ENCODE measurements at regions not wholly inside any gene's neighbourhood (a gene's known extent, or its start where the extent isn't known, plus 50 kb on each side); places are given as distances from the start of the nearest gene placed in this dataset.

- Mint-ChIP-seq H3K4me1 (ENCODE audit: low read depth) (peaks cover 45% of the 10 kb centered on the region), H3K36me3 (no peaks in the 10 kb centered on the region)
- POLR2A ChIA-PET = no interaction called here
Measured at GRCh38 chr14:22097072-22097471, 423.5 kb upstream of the OR4E1 start.

GRCh38 chr14:22096514-22096895 lies 422.9 kb upstream of the OR4E1 start:
- H3K27ac Mint-ChIP-seq = peak overlapping the region; percentile 83
- H3K27me3 Mint-ChIP-seq = no peaks in the 10 kb centered on the region
- peak overlapping the region; percentile 57 for H3K4me3 Mint-ChIP-seq
- H3K36me3 Mint-ChIP-seq = no peaks in the 10 kb centered on the region
- no peak for DNase-seq
- no peaks in the 10 kb centered on the region for H3K9me3 Mint-ChIP-seq
- ChIA-PET CTCF (interaction anchor here (0.8 to 1.7 kb wide), 2 partner anchors 9 to 50 kb away, joined by 3 to 5 read pairs; no protein-coding TSS in a partner anchor), POLR2A (no interaction called here)
- peaks cover 45% of the 10 kb centered on the region for H3K4me1 Mint-ChIP-seq (ENCODE audit: low read depth)
- intact Hi-C loops (cut with micrococcal nuclease) = no loop called here

More at GRCh38 chr14:22097072-22097471, 423.5 kb upstream of the OR4E1 start:
- no peaks in the 10 kb centered on the region for H3K27me3 Mint-ChIP-seq
- H3K9me3 Mint-ChIP-seq = no peaks in the 10 kb centered on the region
- DNase-seq = no peak
- CTCF ChIA-PET = interaction anchor here (0.8 to 1.7 kb wide), 3 partner anchors 10 to 94 kb away, joined by 3 to 7 read pairs (median 5); no protein-coding TSS in a partner anchor
- peak overlapping the region; percentile 49 for H3K4me3 Mint-ChIP-seq
- intact Hi-C loops (cut with micrococcal nuclease) = no loop called here
- peak overlapping the region; percentile 83 for H3K27ac Mint-ChIP-seq

DNA sequence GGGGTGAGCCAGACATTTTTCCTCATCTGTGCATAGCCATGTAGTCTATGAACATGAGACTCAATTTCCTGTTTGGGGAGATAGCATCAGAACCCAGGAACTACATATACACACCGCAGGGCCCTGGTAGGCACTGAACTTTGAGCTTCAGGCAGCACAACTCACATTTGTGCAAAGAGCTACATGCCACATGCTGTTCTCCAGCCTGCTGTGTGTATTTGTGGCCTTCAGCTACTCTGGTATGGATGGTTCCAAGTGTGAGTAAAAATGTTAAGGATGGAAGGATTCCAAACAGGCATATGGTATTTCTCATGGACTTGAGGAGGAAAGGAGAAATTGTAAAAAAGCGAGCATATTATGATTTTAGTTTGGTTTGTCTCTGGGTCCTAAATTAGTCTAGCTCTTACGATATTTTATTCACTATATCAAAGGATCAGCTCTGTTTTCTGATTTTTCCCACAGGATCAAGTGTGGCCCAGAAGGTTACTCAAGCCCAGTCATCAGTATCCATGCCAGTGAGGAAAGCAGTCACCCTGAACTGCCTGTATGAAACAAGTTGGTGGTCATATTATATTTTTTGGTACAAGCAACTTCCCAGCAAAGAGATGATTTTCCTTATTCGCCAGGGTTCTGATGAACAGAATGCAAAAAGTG lies 422.4 kb upstream of the OR4E1 start:
- H3K36me3 Mint-ChIP-seq = no peaks in the 10 kb centered on the region
- DNase-seq = no peak
- intact Hi-C loops (cut with micrococcal nuclease) = no loop called here
- ChIA-PET CTCF (interaction anchor here (1.0 to 1.7 kb wide), 2 partner anchors 9 to 55 kb away, joined by 4 to 5 read pairs; no protein-coding TSS in a partner anchor), POLR2A (no interaction called here)
- peak overlapping the region; percentile 83 for H3K27ac Mint-ChIP-seq
- H3K9me3 Mint-ChIP-seq = no peaks in the 10 kb centered on the region
- peak overlapping the region; percentile 57 for H3K4me3 Mint-ChIP-seq
- H3K27me3 Mint-ChIP-seq = no peaks in the 10 kb centered on the region
- peaks cover 45% of the 10 kb centered on the region for H3K4me1 Mint-ChIP-seq (ENCODE audit: low read depth)

GRCh38 chr14:22089940-22090339 lies 416.3 kb upstream of the OR4E1 start:
- no peak for DNase-seq
- H3K27ac Mint-ChIP-seq = no peak overlapping the region
- intact Hi-C loops (cut with micrococcal nuclease) = no loop called here
- no peak overlapping the region for H3K4me3 Mint-ChIP-seq
- ChIA-PET POLR2A (no interaction called here), CTCF (no interaction called here)
- no peaks in the 10 kb centered on the region for H3K27me3 Mint-ChIP-seq
- peaks cover 14% of the 10 kb centered on the region for H3K4me1 Mint-ChIP-seq (ENCODE audit: low read depth)
- H3K36me3 Mint-ChIP-seq = no peaks in the 10 kb centered on the region
- no peaks in the 10 kb centered on the region for H3K9me3 Mint-ChIP-seq

- no peaks in the 10 kb centered on the region for H3K27me3 Mint-ChIP-seq
- no peaks in the 10 kb centered on the region for H3K36me3 Mint-ChIP-seq
- ChIA-PET POLR2A (no interaction called here), CTCF (no interaction called here)
- no peak for DNase-seq
- H3K9me3 Mint-ChIP-seq = no peaks in the 10 kb centered on the region
- H3K4me3 Mint-ChIP-seq = no peak overlapping the region
- no peak overlapping the region for H3K27ac Mint-ChIP-seq
- intact Hi-C loops (cut with micrococcal nuclease) = no loop called here
- peaks cover 18% of the 10 kb centered on the region for H3K4me1 Mint-ChIP-seq (ENCODE audit: low read depth)
Measured at GRCh38 chr14:22088614-22089342, 415.2 kb upstream of the OR4E1 start.

- intact Hi-C loops (cut with micrococcal nuclease) = no loop called here
- no peaks in the 10 kb centered on the region for H3K9me3 Mint-ChIP-seq
- H3K4me1 Mint-ChIP-seq (ENCODE audit: low read depth) = peaks cover 20% of the 10 kb centered on the region
- no peaks in the 10 kb centered on the region for H3K36me3 Mint-ChIP-seq
- POLR2A ChIA-PET = interaction anchor here (0.6 kb wide), 1 partner anchor 421 kb away, joined by 3 read pairs; no protein-coding TSS in a partner anchor
- DNase-seq = no peak
- H3K27me3 Mint-ChIP-seq = no peaks in the 10 kb centered on the region
- CTCF ChIA-PET = interaction anchor here (0.7 to 2.4 kb wide), 3 partner anchors 14 to 484 kb away, joined by 3 to 9 read pairs (median 7); no protein-coding TSS in a partner anchor
- H3K4me3 Mint-ChIP-seq = peak overlapping the region; percentile 67
- H3K27ac Mint-ChIP-seq = peak overlapping the region; percentile 79
Measured at GRCh38 chr14:22086131-22086530, 412.5 kb upstream of the OR4E1 start.

DNA sequence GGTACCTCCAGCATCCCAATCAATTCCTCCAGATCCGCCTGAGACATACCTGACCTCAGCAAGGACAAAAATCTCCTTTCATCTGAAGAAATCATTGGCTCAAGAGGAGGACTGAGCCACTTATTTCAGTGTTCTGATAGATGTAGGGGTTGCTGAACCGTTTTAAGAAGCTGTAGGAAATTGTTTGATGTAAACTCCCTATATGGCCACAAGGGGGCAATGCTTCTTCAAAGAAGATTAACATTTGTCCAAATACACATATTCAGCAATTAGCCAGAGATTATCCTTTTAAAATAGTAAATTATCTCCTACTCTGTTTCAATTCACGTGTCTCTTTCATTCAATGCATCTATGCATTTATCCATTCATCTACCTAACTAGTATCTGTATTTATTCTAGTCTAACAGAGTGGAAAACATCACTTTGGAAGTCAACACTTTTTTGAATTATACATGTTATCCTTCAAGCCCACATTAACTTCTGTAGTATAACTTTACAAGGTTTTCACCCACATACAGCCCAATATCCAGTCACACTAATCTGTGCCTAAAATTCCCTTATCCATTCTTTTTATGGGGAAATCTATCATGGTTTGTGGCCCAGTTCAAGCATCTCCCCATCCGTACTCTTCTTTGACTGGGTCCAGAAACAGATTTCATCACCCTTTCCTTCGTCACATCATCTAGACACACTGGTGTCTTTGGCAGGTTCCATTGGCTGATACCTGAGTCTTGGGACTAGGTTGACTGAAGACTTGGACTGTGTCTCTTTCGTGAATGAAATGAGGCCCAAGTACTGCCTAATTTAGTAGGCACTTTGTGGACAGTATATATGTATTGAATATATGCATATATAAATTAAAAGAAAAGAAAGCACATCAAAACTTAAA lies 411.0 kb upstream of the OR4E1 start:
- Mint-ChIP-seq H3K9me3 (no peaks in the 10 kb centered on the region), H3K4me1 (ENCODE audit: low read depth) (peaks cover 22% of the 10 kb centered on the region), H3K4me3 (peak overlapping the region; percentile 56), H3K36me3 (no peaks in the 10 kb centered on the region), H3K27ac (peak overlapping the region; percentile 72), H3K27me3 (no peaks in the 10 kb centered on the region)
- no peak for DNase-seq
- POLR2A ChIA-PET = no interaction called here
- CTCF ChIA-PET = interaction anchor here (0.7 to 2.8 kb wide), 8 partner anchors 10 to 485 kb away, joined by 3 to 41 read pairs (median 6); no protein-coding TSS in a partner anchor
- intact Hi-C loops (cut with micrococcal nuclease) = loop anchor here (1.0 to 5.0 kb wide), 2 partner anchors 16 to 37 kb away; no protein-coding TSS in a partner anchor

- Mint-ChIP-seq H3K27me3 (no peaks in the 10 kb centered on the region), H3K36me3 (no peaks in the 10 kb centered on the region), H3K4me1 (ENCODE audit: low read depth) (peaks cover 26% of the 10 kb centered on the region), H3K9me3 (no peaks in the 10 kb centered on the region), H3K27ac (peak overlapping the region; percentile 33), H3K4me3 (peak overlapping the region; percentile 8)
- POLR2A ChIA-PET = no interaction called here
- no peak for DNase-seq
- CTCF ChIA-PET = no interaction called here
- intact Hi-C loops (cut with micrococcal nuclease) = loop anchor here (5.0 kb wide), 1 partner anchor 34 kb away; no protein-coding TSS in a partner anchor
Measured at GRCh38 chr14:22081337-22081736, 407.7 kb upstream of the OR4E1 start.

DNA sequence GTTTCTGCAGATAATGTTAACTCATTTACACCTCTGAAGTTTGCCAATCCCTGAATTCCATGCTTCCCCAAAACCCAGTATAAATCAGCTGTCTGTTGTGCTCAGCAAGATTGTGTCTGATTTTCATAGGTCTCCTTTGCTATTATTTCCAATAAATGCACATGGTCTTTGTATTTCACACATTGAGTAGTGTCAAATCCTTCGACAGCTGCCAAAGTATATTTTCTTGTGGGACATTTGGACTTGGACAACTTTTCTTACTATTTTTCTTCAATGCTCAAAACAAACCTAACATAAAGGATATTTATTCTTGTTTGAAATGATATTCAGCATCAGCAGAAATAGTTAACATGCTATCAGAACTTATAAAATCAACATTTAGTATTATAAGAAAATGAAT lies 406.1 kb upstream of the OR4E1 start:
- Mint-ChIP-seq H3K36me3 (no peaks in the 10 kb centered on the region), H3K27me3 (no peaks in the 10 kb centered on the region), H3K4me1 (ENCODE audit: low read depth) (peaks cover 25% of the 10 kb centered on the region), H3K4me3 (no peak overlapping the region), H3K9me3 (no peaks in the 10 kb centered on the region), H3K27ac (no peak overlapping the region)
- ChIA-PET CTCF (interaction anchor here (0.6 kb wide), 1 partner anchor 162 kb away, joined by 3 read pairs; no protein-coding TSS in a partner anchor), POLR2A (no interaction called here)
- DNase-seq = no peak
- intact Hi-C loops (cut with micrococcal nuclease) = loop anchor here (5.0 kb wide), 1 partner anchor 32 kb away; no protein-coding TSS in a partner anchor

GRCh38 chr14:22073801-22074200 lies 400.2 kb upstream of the OR4E1 start:
- H3K27ac Mint-ChIP-seq = peak overlapping the region; percentile 70
- POLR2A ChIA-PET = no interaction called here
- H3K36me3 Mint-ChIP-seq = no peaks in the 10 kb centered on the region
- H3K27me3 Mint-ChIP-seq = no peaks in the 10 kb centered on the region
- intact Hi-C loops (cut with micrococcal nuclease) = no loop called here
- CTCF ChIA-PET = interaction anchor here (0.6 kb wide), 1 partner anchor 618 kb away, joined by 3 read pairs; the partner anchor contains the start of gene CHD8
- H3K4me3 Mint-ChIP-seq = no peak overlapping the region
- H3K9me3 Mint-ChIP-seq = no peaks in the 10 kb centered on the region
- H3K4me1 Mint-ChIP-seq (ENCODE audit: low read depth) = peaks cover 29% of the 10 kb centered on the region
- no peak for DNase-seq

DNA sequence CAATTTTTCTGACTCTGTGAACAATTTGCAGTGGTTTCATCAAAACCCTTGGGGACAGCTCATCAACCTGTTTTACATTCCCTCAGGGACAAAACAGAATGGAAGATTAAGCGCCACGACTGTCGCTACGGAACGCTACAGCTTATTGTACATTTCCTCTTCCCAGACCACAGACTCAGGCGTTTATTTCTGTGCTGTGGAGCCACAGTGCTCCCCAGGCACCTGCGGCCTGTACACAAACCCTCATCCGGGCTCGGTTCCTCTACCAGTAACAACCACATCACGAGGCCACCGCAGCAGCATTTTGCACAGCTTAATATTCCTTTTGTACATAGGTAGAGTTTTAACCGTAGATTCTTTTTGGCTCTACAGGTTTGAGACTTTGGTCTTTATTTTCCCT lies 397.4 kb upstream of the OR4E1 start:
- DNase-seq = peak; percentile 68
- peak overlapping the region; percentile 90 for H3K27ac Mint-ChIP-seq
- ChIA-PET CTCF (interaction anchor here (0.6 to 1.5 kb wide), 6 partner anchors 13 to 157 kb away, joined by 3 to 11 read pairs (median 4); no protein-coding TSS in a partner anchor), POLR2A (interaction anchor here (0.6 to 3.2 kb wide), 2 partner anchors 24 to 64 kb away, joined by 3 to 8 read pairs; no protein-coding TSS in a partner anchor)
- no peaks in the 10 kb centered on the region for H3K9me3 Mint-ChIP-seq
- peaks cover 29% of the 10 kb centered on the region for H3K4me1 Mint-ChIP-seq (ENCODE audit: low read depth)
- no peaks in the 10 kb centered on the region for H3K27me3 Mint-ChIP-seq
- H3K4me3 Mint-ChIP-seq = peak overlapping the region; percentile 88
- no peaks in the 10 kb centered on the region for H3K36me3 Mint-ChIP-seq
- intact Hi-C loops (cut with micrococcal nuclease) = loop anchor here (2.0 kb wide), 2 partner anchors 18 to 68 kb away; no protein-coding TSS in a partner anchor
